ENCODE measurements at regions not wholly inside any gene's neighbourhood (a gene's known extent, or its start where the extent isn't known, plus 50 kb on each side); places are given as distances from the start of the nearest gene placed in this dataset.

DNA sequence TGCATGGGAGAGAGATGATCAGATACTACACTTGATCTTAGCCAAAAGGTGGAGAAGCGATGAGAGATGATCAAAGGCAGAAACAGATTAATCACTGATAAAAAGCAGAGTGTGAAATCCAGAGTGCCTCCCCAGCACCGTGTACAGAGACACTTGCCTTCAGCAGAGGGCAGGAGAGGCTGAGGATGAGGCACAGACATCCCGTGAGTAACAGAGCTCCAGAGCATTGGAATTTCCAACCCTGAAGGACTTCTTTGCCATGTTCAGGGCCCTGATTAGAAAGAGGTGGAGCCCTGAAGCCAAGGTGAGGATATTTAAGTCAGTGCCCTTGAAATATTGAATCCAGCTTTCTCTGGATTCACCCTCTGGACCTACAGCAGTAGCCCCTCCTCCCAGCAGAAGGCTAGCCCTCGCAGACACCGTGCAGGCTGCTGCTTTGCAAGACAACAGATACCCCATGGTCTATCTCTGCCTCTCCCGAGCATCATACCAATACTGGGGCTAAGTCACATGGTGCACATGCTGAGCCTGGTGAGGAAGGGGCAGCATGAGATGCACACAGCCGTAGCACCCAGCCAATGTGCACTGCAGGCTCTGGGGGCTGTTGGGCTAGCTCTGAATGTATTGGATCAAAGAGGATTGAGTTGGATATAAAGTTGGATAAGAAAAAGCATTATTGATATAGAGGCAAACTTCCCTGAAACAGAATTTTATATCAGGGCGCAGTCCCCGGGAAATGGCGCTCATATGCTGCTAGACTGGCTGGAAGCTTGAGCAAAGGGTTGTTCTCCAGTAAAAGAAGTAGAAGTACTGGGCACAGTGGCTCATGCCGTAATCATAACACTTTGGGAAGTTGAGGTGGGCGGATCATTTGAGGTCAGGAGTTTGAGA is 200.3 kb upstream of the B3GAT1 start:
- TF ChIP-seq POLR2A (IDR thresholded peaks at IDR 0.05) (no peak), CTCF (IDR thresholded peaks at IDR 0.05 in 4 of 5, conservative IDR thresholded peaks at IDR 0.05 in 1 of 5) (no peak)
- ATAC-seq: no peak
- H3K9me3 ChIP-seq: no peaks in the 10 kb centered on the region
- H3K36me3 ChIP-seq: no peaks in the 10 kb centered on the region
- H3K4me3 ChIP-seq: no peak overlapping the region
- no peak overlapping the region for H3K27ac ChIP-seq
- H3K4me1 ChIP-seq: no peaks in the 10 kb centered on the region
- intact Hi-C loops (cut with DNase I; ENCODE audit: low total_unique reads) (no loop called here), in situ Hi-C loops (cut with MboI; ENCODE audit: low sequenced_read_pairs in 4 of 4) (no loop called here)
- no peaks in the 10 kb centered on the region for H3K27me3 ChIP-seq
- DNase-seq: no peak

DNA sequence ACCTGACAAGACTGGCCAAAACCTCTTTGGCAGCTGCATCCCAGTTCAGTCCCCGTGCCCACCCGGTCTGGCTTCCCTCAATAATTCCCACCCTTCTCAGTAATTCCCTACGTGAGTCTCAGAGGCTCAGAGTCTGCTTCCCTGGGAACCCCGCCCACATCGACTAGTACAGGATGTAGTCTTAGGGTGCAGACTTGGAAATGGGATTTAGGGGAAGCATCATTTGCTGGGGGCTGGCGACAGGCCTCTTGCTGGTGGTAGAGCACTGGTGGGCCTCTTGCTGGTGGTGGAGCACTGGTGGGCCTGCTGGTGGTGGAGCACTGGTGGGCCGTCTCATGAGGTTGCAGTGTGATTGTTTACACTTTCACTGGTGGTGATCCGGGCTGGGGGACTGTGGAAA is 199.5 kb upstream of the B3GAT1 start:
- no peaks in the 10 kb centered on the region for H3K27me3 ChIP-seq
- intact Hi-C loops (cut with DNase I; ENCODE audit: low total_unique reads): no loop called here
- TF ChIP-seq POLR2A (IDR thresholded peaks at IDR 0.05) (no peak), CTCF (IDR thresholded peaks at IDR 0.05 in 4 of 5, conservative IDR thresholded peaks at IDR 0.05 in 1 of 5) (no peak)

GRCh38 chr11:134610116-134610910 is 198.3 kb upstream of the B3GAT1 start:
- Histone ChIP-seq H3K4me1 (no peaks in the 10 kb centered on the region), H3K9me3 (no peaks in the 10 kb centered on the region), H3K27ac (no peak overlapping the region), H3K27me3 (no peaks in the 10 kb centered on the region), H3K4me3 (no peak overlapping the region), H3K36me3 (no peaks in the 10 kb centered on the region)
- ATAC-seq: no peak
- intact Hi-C loops (cut with DNase I; ENCODE audit: low total_unique reads) (no loop called here), in situ Hi-C loops (cut with MboI; ENCODE audit: low sequenced_read_pairs in 4 of 4) (no loop called here)
- TF ChIP-seq CTCF (IDR thresholded peaks at IDR 0.05 in 4 of 5, conservative IDR thresholded peaks at IDR 0.05 in 1 of 5) (no peak), POLR2A (IDR thresholded peaks at IDR 0.05) (no peak)
- DNase-seq: no peak

More for the DNA sequence above, 199.5 kb upstream of the B3GAT1 start:
- no peaks in the 10 kb centered on the region for H3K36me3 ChIP-seq
- no peak overlapping the region for H3K27ac ChIP-seq
- no peak overlapping the region for H3K4me3 ChIP-seq
- H3K4me1 ChIP-seq: no peaks in the 10 kb centered on the region
- in situ Hi-C loops (cut with MboI; ENCODE audit: low sequenced_read_pairs in 4 of 4): no loop called here
- ATAC-seq (no peak), DNase-seq (no peak)
- H3K9me3 ChIP-seq: no peaks in the 10 kb centered on the region

- Histone ChIP-seq H3K4me3 (no peak overlapping the region), H3K27me3 (no peaks in the 10 kb centered on the region), H3K27ac (no peak overlapping the region), H3K4me1 (no peaks in the 10 kb centered on the region), H3K36me3 (no peaks in the 10 kb centered on the region), H3K9me3 (no peaks in the 10 kb centered on the region)
- no peak for DNase-seq
- ATAC-seq: no peak
- TF ChIP-seq CTCF (IDR thresholded peaks at IDR 0.05 in 4 of 5, conservative IDR thresholded peaks at IDR 0.05 in 1 of 5) (no peak), POLR2A (IDR thresholded peaks at IDR 0.05) (no peak)
- intact Hi-C loops (cut with DNase I; ENCODE audit: low total_unique reads) (no loop called here), in situ Hi-C loops (cut with MboI; ENCODE audit: low sequenced_read_pairs in 4 of 4) (no loop called here)
Observed at GRCh38 chr11:134609361-134610115, 197.5 kb upstream of the B3GAT1 start.
